Stimulated activated CD4-positive, alpha-beta T cell treated with anti-CD3 and anti-CD28 coated beads, TNF-alpha, amount 100 ng/mL, for 4 hours (primary cell): ENCODE measurements at regions not wholly inside any gene's neighbourhood (a gene's known extent, or its start where the extent isn't known, plus 50 kb on each side); places are given as distances from the start of the nearest gene placed in this dataset.

Source experiments
- DNase-seq, 3 experiments: peaks; one replicate each; pipeline ENCODE4 v3.0.0-alpha.2; 2020; ENCODE audit warnings: low read depth in 3 of 3

GRCh38 chr10:128316925-128317324, 190.7 kb upstream of the MKI67 start:
- DNase-seq = no peak

GRCh38 chr10:128318366-128318765, 192.1 kb upstream of the MKI67 start:
- no peak for DNase-seq

- DNase-seq = no peak
These were observed 192.7 kb upstream of the MKI67 start for GRCh38 chr10:128318913-128319312.

GRCh38 chr10:128322106-128322505, 195.9 kb upstream of the MKI67 start:
- DNase-seq = no peak

GRCh38 chr10:128322950-128323349, 196.7 kb upstream of the MKI67 start:
- DNase-seq = no peak

- no peak for DNase-seq
These were observed 198.0 kb upstream of the MKI67 start for GRCh38 chr10:128324058-128324827.

- no peak for DNase-seq
These were observed 199.6 kb upstream of the MKI67 start for GRCh38 chr10:128325788-128326187.

- no peak for DNase-seq
These were observed 200.0 kb upstream of the MKI67 start for GRCh38 chr10:128326251-128326650.

- DNase-seq = no peak
These were observed 200.6 kb upstream of the MKI67 start for GRCh38 chr10:128326851-128327250.

GRCh38 chr10:128336401-128336800, 210.2 kb upstream of the MKI67 start:
- no peak for DNase-seq

- no peak for DNase-seq
These were observed 211.7 kb upstream of the MKI67 start for GRCh38 chr10:128337860-128338378.

- DNase-seq = no peak
These were observed 212.7 kb upstream of the MKI67 start for GRCh38 chr10:128338951-128339350.

GRCh38 chr10:128339753-128340152, 213.5 kb upstream of the MKI67 start:
- no peak for DNase-seq

- no peak for DNase-seq
These were observed 219.1 kb upstream of the MKI67 start for GRCh38 chr10:128345353-128345752.

- no peak for DNase-seq
These were observed 234.6 kb upstream of the MKI67 start for GRCh38 chr10:128360783-128361182.

- DNase-seq = no peak
These were observed 235.3 kb upstream of the MKI67 start for GRCh38 chr10:128361487-128361886.

GRCh38 chr10:128362514-128362913, 236.3 kb upstream of the MKI67 start:
- no peak for DNase-seq

GRCh38 chr10:128364631-128365030, 238.4 kb upstream of the MKI67 start:
- no peak for DNase-seq

GRCh38 chr10:128365156-128365725, 239.0 kb upstream of the MKI67 start:
- DNase-seq = no peak

- DNase-seq = no peak
These were observed 241.6 kb upstream of the MKI67 start for GRCh38 chr10:128367807-128368206.

GRCh38 chr10:128369101-128369650, 243.0 kb upstream of the MKI67 start:
- DNase-seq = no peak

- DNase-seq = no peak
These were observed 247.0 kb upstream of the MKI67 start for GRCh38 chr10:128373071-128373749.
